Naive B cell (primary cell): ENCODE measurements at regions not wholly inside any gene's neighbourhood (a gene's known extent, or its start where the extent isn't known, plus 50 kb on each side); places are given as distances from the start of the nearest gene placed in this dataset.

ENCODE experiments used
- ATAC-seq, 2 donors: fragments of 150-1000 bp; cut with Tn5 transposase; 2 replicates each; pipeline ENCODE4 v1.10.0; 2021; ENCODE audit warnings: low read depth in 2 of 2, mild to moderate bottlenecking in 2 of 2, moderate library complexity in 2 of 2
- DNase-seq: peaks from one replicate; pipeline ENCODE4 v3.0.0; 2022
- H3K27ac Mint-ChIP-seq, 6 donors: one replicate each; pipeline ENCODE4 v1.8.0; 2020 to 2022; ENCODE audit warnings: mild to moderate bottlenecking in 6 of 6, mixed read lengths in 6 of 6, moderate library complexity in 5 of 6, inconsistent platforms in 2 of 6
- H3K27me3 Mint-ChIP-seq, 3 donors: one replicate each; pipeline ENCODE4 v1.8.0; 2021 to 2022; ENCODE audit warnings: mixed read lengths in 3 of 3, mild to moderate bottlenecking in 1 of 3
- H3K36me3 Mint-ChIP-seq, 2 donors: one replicate each; pipeline ENCODE4 v1.8.0; 2020 to 2022; ENCODE audit warnings: mixed read lengths in 2 of 2, inconsistent platforms in 1 of 2, mild to moderate bottlenecking in 1 of 2
- H3K4me1 Mint-ChIP-seq, 3 donors: one replicate each; pipeline ENCODE4 v1.8.0; 2020 to 2022; ENCODE audit warnings: mixed read lengths in 3 of 3, inconsistent platforms in 1 of 3, mild to moderate bottlenecking in 1 of 3, moderate library complexity in 1 of 3
- H3K4me3 Mint-ChIP-seq, 8 donors: one replicate each; pipeline ENCODE4 v1.8.0; 2020 to 2022; ENCODE audit warnings: mild to moderate bottlenecking in 8 of 8, mixed read lengths in 8 of 8, moderate library complexity in 8 of 8, inconsistent platforms in 2 of 8
- H3K9me3 Mint-ChIP-seq, 7 donors: one replicate each; pipeline ENCODE4 v1.8.0; 2020 to 2022; ENCODE audit warnings: mixed read lengths in 7 of 7, mild to moderate bottlenecking in 5 of 7, inconsistent platforms in 2 of 7, moderate library complexity in 1 of 7

- no peak for ATAC-seq
Measured at GRCh38 chr1:208525417-208525816, 281.2 kb upstream of the PLXNA2 start.

GRCh38 chr1:208526613-208527125, 282.5 kb upstream of the PLXNA2 start:
- ATAC-seq (no peak), DNase-seq (no peak)
- H3K27ac Mint-ChIP-seq = no peak overlapping the region
- H3K4me3 Mint-ChIP-seq = no peak overlapping the region
- peaks cover 0 to 2% (median 0%) of the 10 kb centered on the region in 7 donors for H3K9me3 Mint-ChIP-seq
- H3K27me3 Mint-ChIP-seq = peaks cover 0 to 4% (median 0%) of the 10 kb centered on the region in 3 donors
- no peaks in the 10 kb centered on the region for H3K36me3 Mint-ChIP-seq
- H3K4me1 Mint-ChIP-seq = no peaks in the 10 kb centered on the region

More at GRCh38 chr1:208525417-208525816, 281.2 kb upstream of the PLXNA2 start:
- Mint-ChIP-seq H3K27me3 (no peaks in the 10 kb centered on the region), H3K36me3 (no peaks in the 10 kb centered on the region), H3K4me1 (no peaks in the 10 kb centered on the region), H3K27ac (no peak overlapping the region), H3K9me3 (peaks cover 0 to 2% (median 0%) of the 10 kb centered on the region in 7 donors), H3K4me3 (no peak overlapping the region)
- no peak for DNase-seq

GRCh38 chr1:208527156-208527555, 283.0 kb upstream of the PLXNA2 start:
- H3K9me3 Mint-ChIP-seq = peaks cover 0 to 2% (median 0%) of the 10 kb centered on the region in 7 donors
- no peaks in the 10 kb centered on the region for H3K36me3 Mint-ChIP-seq
- no peak for ATAC-seq
- no peak for DNase-seq
- H3K27me3 Mint-ChIP-seq = peaks cover 0 to 4% (median 0%) of the 10 kb centered on the region in 3 donors
- H3K27ac Mint-ChIP-seq = no peak overlapping the region
- no peaks in the 10 kb centered on the region for H3K4me1 Mint-ChIP-seq
- H3K4me3 Mint-ChIP-seq = no peak overlapping the region

GRCh38 chr1:208528578-208529240, 284.5 kb upstream of the PLXNA2 start:
- no peak for ATAC-seq
- Mint-ChIP-seq H3K27ac (no peak overlapping the region), H3K4me3 (no peak overlapping the region), H3K9me3 (peaks cover 0 to 2% (median 0%) of the 10 kb centered on the region in 7 donors), H3K36me3 (no peaks in the 10 kb centered on the region), H3K4me1 (no peaks in the 10 kb centered on the region), H3K27me3 (peaks cover 6 to 9% (median 8%) of the 10 kb centered on the region in 3 donors)
- DNase-seq = no peak

GRCh38 chr1:208531003-208531750, 287.0 kb upstream of the PLXNA2 start:
- no peak overlapping the region for H3K27ac Mint-ChIP-seq
- H3K9me3 Mint-ChIP-seq = no peaks in the 10 kb centered on the region
- H3K4me1 Mint-ChIP-seq = peaks cover 0 to 2% (median 0%) of the 10 kb centered on the region in 3 donors
- no peak for DNase-seq
- no peaks in the 10 kb centered on the region for H3K36me3 Mint-ChIP-seq
- peaks cover 8 to 13% (median 9%) of the 10 kb centered on the region in 3 donors for H3K27me3 Mint-ChIP-seq
- no peak overlapping the region for H3K4me3 Mint-ChIP-seq
- ATAC-seq = no peak

GRCh38 chr1:208533746-208534598, 289.8 kb upstream of the PLXNA2 start:
- Mint-ChIP-seq H3K9me3 (no peaks in the 10 kb centered on the region), H3K4me1 (peaks cover 0 to 5% (median 0%) of the 10 kb centered on the region in 3 donors), H3K27ac (no peak overlapping the region), H3K27me3 (peaks cover 8 to 17% (median 12%) of the 10 kb centered on the region in 3 donors), H3K4me3 (no peak overlapping the region), H3K36me3 (no peaks in the 10 kb centered on the region)
- ATAC-seq (no peak), DNase-seq (no peak)

- H3K27ac Mint-ChIP-seq = no peak overlapping the region
- peaks cover 0 to 5% (median 0%) of the 10 kb centered on the region in 3 donors for H3K4me1 Mint-ChIP-seq
- H3K36me3 Mint-ChIP-seq = no peaks in the 10 kb centered on the region
- DNase-seq = no peak
- H3K9me3 Mint-ChIP-seq = no peaks in the 10 kb centered on the region
- no peak for ATAC-seq
- peaks cover 8 to 19% (median 12%) of the 10 kb centered on the region in 3 donors for H3K27me3 Mint-ChIP-seq
- H3K4me3 Mint-ChIP-seq = no peak overlapping the region
Measured at GRCh38 chr1:208534599-208534897, 290.4 kb upstream of the PLXNA2 start.

GRCh38 chr1:208534979-208535378, 290.8 kb upstream of the PLXNA2 start:
- Mint-ChIP-seq H3K4me1 (peaks cover 0 to 5% (median 0%) of the 10 kb centered on the region in 3 donors), H3K9me3 (no peaks in the 10 kb centered on the region), H3K36me3 (no peaks in the 10 kb centered on the region), H3K4me3 (no peak overlapping the region), H3K27me3 (peaks cover 8 to 20% (median 12%) of the 10 kb centered on the region in 3 donors), H3K27ac (no peak overlapping the region)
- no peak for ATAC-seq
- no peak for DNase-seq

- peaks cover 8 to 20% (median 12%) of the 10 kb centered on the region in 3 donors for H3K27me3 Mint-ChIP-seq
- H3K4me1 Mint-ChIP-seq = peaks cover 0 to 5% (median 0%) of the 10 kb centered on the region in 3 donors
- no peaks in the 10 kb centered on the region for H3K36me3 Mint-ChIP-seq
- DNase-seq = no peak
- no peak overlapping the region for H3K4me3 Mint-ChIP-seq
- no peak for ATAC-seq
- H3K9me3 Mint-ChIP-seq = no peaks in the 10 kb centered on the region
- H3K27ac Mint-ChIP-seq = no peak overlapping the region
Measured at GRCh38 chr1:208535511-208535910, 291.3 kb upstream of the PLXNA2 start.

- H3K4me1 Mint-ChIP-seq = peaks cover 0 to 5% (median 0%) of the 10 kb centered on the region in 3 donors
- peaks cover 8 to 17% (median 12%) of the 10 kb centered on the region in 3 donors for H3K27me3 Mint-ChIP-seq
- H3K36me3 Mint-ChIP-seq = no peaks in the 10 kb centered on the region
- no peaks in the 10 kb centered on the region for H3K9me3 Mint-ChIP-seq
- H3K4me3 Mint-ChIP-seq = no peak overlapping the region
- no peak for ATAC-seq
- DNase-seq = no peak
- peak overlapping the region in 1 of 6 donors; percentile 83 for H3K27ac Mint-ChIP-seq
Measured at GRCh38 chr1:208536212-208536611, 292.0 kb upstream of the PLXNA2 start.

GRCh38 chr1:208537198-208537597, 293.0 kb upstream of the PLXNA2 start:
- H3K27me3 Mint-ChIP-seq = peaks cover 8 to 20% (median 12%) of the 10 kb centered on the region in 3 donors
- no peak overlapping the region for H3K27ac Mint-ChIP-seq
- no peak for DNase-seq
- ATAC-seq = no peak
- no peak overlapping the region for H3K4me3 Mint-ChIP-seq
- no peaks in the 10 kb centered on the region for H3K36me3 Mint-ChIP-seq
- H3K9me3 Mint-ChIP-seq = peaks cover 0 to 2% (median 0%) of the 10 kb centered on the region in 7 donors
- peaks cover 0 to 5% (median 0%) of the 10 kb centered on the region in 3 donors for H3K4me1 Mint-ChIP-seq

GRCh38 chr1:208538078-208538477, 293.9 kb upstream of the PLXNA2 start:
- DNase-seq (no peak), ATAC-seq (no peak)
- Mint-ChIP-seq H3K9me3 (peaks cover 0 to 2% (median 0%) of the 10 kb centered on the region in 7 donors), H3K27me3 (peaks cover under 1 to 21% (median 9%) of the 10 kb centered on the region in 3 donors), H3K27ac (no peak overlapping the region), H3K36me3 (no peaks in the 10 kb centered on the region), H3K4me3 (no peak overlapping the region), H3K4me1 (peaks cover 0 to 5% (median 0%) of the 10 kb centered on the region in 3 donors)

GRCh38 chr1:208538587-208538986, 294.4 kb upstream of the PLXNA2 start:
- Mint-ChIP-seq H3K36me3 (no peaks in the 10 kb centered on the region), H3K27me3 (peaks cover 0 to 20% (median 13%) of the 10 kb centered on the region in 3 donors), H3K9me3 (peaks cover 0 to 2% (median 0%) of the 10 kb centered on the region in 7 donors), H3K4me3 (no peak overlapping the region), H3K4me1 (peaks cover 0 to 5% (median 0%) of the 10 kb centered on the region in 3 donors), H3K27ac (no peak overlapping the region)
- no peak for ATAC-seq
- DNase-seq = no peak
